LHCN-M2 (cell line): ENCODE measurements at regions not wholly inside any gene's neighbourhood (a gene's known extent, or its start where the extent isn't known, plus 50 kb on each side); places are given as distances from the start of the nearest gene placed in this dataset.

ENCODE experiments used
- DNase-seq: peaks from one replicate; pipeline ENCODE4 v3.0.0-alpha.2; 2012; ENCODE audit warnings: low read depth

DNA sequence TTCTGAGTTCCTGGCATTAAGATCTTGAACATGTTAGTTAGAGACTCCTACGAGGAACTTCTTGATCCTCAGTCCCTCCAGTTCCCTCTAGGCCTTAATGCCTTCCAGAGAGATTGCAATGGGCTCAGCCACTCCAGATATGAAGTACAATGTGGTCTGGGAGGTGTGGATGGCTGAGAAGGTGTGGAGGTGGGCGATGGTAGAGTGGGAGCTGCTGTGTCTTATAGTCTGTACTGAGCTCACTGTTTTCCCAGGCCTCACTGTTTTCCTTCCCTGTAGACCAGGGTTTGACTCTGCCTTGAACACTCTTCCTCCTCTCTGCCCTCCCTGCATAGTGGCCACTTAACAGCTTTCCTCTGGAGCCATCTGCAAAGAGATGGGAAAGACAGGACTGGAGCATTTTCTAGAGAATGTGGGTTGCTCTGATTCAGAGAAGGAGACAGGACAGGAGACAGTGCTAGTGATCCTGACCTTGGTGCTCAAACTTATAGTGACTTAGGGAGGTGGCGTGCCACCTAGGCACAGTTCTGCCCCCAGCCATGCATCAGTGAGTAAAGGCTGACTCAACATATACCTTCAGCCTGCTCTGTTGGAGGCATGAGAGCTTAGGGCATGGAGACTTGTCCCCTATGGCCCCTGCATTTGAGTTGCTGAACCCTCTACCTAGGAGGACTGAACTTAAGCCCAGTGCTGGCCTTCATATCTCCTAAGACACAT lies 129.7 kb downstream of the TDRD15 start:
- no peak for DNase-seq

DNA sequence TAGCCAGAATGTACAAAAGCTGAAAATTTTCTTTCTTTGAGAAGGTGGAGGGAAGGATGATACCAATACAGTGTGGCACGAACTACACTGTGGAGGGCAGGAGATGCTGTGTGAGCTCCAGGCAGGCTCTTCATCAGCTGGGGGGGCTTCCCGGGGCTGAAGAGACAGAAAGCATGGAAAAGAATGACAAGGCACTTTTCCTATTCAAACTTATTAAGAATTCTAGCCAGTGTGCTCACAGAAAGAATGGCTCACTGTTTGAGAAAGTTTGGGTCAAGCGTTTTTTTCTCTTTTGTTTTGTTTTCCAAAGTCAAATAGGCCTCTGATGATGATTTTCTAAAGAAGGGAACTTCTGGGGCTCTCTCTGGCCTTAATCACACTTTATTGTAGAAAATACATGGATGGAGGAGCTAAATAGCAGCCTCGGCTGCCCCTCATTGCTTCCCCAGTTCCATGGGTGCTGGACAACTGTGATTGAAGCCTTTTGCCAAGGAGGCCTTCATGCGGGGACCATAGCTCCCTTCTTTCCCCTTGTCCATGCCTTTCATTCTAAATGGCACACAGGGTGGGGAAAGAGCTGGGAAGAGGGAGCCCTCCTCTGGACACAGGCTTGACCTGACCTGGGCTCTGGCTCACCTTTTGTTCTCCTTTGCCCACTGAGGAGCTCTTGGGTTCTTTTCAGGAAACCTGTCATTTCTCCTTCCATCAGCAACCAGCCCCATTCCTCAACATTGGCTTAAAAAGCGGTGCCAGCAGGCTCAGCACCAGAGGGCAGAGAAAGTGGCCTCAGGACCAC lies 130.6 kb downstream of the TDRD15 start:
- DNase-seq: no peak

DNA sequence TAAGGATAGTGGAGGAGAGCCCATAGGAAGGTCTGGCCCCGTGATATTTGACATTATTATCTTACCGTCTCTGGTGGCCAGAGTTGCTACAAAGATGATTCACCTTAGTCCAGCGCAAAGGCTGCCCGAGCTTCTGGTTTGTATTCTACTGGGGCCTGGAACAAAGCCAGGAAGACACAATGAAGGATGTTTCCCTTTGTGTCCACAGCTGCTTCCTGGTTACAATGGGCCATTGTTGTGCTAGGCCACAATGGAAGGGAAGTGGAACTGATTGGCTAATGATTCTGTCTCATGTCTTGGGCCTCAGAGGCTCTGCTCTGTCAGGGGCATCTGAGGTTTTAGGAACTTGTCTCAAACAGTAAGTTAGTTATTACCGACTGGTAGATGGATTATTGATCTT lies 132.2 kb downstream of the TDRD15 start:
- DNase-seq: no peak

DNA sequence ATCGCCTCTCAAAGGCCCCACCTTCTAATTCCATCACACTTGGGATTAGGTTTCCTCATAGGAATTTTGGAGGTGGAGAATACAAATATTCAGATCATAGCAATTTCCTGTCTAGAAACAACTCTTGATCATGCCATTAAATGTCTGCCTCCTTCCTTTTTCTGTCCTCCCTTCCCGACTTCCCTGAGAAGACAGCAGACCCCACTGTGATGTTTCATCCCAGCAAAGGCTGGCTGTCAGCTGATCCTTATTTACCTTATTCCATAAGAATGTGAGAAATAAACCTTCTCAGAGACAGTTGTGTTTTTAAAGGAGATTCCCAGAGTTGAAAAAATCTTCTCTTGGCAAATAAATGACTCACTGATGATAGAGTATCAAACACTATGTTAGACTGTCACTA lies 133.9 kb downstream of the TDRD15 start:
- no peak for DNase-seq

DNA sequence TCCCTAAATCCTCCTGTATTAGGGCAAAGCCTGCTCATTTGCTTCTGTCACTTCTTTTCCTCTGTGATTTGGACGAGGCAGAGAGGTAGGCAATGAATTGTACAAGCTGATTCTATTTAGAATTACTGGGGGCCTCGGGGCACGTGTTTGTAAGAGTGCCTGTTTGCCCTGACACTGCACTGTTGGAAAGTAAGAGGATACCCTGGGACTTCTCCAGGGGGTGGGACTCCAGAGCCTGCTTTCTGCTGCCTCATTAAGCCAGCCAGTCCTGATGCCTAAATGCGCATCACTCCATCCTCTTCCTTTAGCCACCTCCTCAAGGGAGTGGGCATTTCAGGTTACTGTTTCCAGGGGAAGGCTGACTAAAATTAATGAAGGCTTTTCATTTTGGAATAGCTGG lies 134.3 kb downstream of the TDRD15 start:
- no peak for DNase-seq

DNA sequence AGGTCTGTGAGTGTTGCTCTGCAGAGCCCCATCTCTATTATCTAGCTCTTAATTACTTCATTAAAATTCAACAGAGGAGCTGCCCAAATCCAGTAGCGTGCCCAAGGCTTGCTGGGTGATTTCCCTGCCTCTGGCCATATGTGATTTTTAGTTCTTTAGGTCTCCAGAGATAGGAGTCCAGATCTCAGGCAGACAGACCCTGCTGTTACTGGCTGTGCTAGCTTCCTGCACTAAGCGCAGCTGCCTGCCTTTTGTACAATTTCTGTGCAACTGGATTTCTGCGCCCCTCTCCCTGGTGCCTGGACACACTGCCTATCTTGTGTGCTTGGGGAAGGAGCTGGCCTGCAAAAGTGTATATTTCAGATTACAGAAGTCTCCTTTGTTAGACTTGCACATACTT lies 136.5 kb downstream of the TDRD15 start:
- no peak for DNase-seq

DNA sequence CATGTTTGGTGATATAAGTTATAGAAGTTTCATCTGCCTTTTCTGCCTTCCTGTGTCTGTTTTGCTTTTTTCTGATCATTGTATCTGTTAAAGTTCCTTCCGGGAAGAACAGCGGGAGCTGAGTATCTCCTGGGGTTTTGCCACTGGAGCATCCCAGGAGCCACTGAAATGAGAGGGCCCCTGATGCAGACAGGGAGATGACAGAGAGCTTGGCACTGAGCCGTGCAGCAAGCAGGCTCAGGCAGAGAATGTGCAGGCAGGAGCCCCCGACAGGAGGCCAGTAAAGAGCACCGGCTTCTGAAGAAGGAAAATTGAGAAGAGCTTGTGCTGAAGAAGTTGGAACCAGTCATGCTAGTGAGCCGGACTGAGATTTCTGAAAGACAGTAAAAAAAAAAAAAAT lies 137.8 kb downstream of the TDRD15 start:
- no peak for DNase-seq

DNA sequence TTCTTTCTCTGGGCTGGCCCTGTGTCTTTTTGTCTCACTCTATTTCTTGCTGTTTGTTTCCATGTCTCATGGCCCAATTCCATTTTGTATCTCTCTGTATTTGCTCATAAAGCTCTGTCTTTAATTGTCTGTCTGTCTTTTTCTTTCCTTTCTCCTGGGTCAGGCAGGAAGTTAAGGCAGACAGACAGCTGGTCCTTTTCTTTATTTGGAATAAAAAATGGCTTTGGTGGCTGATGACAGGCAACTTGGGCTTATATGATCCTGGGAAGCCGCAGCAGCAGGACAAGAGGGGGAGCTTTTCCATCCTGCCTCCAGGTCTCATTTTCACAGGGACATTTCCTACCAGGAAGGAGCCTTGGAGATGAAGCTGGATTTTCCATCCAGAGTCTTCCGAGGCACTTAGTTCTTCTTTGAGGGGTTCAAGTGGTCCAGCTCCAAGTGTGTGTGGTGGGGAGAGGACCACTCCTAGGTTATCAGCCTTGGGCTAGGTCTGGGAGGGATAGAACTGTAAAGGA lies 138.7 kb downstream of the TDRD15 start:
- DNase-seq: no peak

DNA sequence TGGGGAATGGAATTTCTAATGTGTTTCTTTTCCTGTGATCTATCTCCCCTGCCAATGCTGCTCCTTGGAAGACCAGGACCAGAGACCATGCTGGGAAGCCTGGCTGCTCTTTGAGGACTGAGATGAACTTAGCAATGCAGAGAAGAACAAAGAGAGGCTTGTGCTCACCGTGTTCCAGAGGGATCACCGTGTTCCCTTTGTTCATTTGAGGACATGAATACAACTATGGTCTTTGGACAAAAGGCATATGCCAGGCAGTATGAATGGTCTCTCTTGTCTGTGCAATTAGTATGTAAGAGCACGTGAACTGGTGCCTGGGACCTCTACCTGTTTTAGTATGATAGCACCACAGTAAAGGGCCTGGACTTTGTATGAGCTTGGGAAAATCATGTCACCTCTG lies 139.9 kb downstream of the TDRD15 start:
- DNase-seq: no peak

DNA sequence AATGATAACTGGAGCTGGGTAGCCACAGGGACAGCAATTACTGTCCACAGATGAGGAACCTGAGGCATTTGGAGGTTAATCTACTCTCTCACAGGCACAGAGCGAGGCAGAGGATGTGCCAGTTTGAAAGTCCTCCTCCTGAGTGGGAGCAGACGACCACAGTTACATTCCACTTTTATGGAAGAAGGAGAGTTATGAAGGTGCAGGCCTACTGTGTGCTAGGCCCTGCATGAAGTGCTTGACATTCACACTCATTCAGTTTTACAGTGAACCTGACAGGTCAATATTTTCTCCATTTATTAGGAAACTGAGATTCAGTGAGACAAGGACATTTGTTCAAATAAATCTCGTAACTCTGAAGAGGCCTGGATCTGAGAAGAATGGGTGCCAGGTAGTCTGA lies 142.0 kb downstream of the TDRD15 start:
- no peak for DNase-seq

DNA sequence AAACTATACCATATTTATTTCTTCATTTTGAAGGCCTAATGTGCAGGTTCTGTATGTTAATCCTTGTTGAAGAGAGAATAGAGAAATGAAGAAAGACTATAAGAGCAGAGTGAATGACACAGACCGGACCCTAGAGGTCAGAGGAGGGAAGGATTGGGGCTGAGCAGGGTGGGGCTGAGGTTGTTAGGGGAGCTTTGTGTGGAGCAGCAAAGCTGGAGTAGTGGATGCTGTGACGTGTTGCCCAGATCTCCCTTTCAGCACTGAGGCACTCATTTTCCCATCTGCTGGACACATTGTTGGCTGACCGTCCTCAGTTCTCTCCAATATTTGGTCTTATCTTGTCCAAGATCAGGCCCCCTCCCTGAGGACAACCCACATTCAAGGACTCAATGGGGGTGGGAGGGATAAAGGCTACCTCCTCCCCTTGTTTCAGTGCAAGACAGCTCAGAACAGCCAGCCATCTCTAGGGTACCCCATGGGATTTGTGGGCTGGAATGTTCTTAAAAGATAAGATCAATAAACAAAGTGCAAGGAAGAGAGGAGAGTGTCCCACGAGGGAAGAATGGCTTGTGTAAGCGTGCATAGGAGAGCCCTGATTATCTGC lies 143.6 kb downstream of the TDRD15 start:
- DNase-seq: no peak

DNA sequence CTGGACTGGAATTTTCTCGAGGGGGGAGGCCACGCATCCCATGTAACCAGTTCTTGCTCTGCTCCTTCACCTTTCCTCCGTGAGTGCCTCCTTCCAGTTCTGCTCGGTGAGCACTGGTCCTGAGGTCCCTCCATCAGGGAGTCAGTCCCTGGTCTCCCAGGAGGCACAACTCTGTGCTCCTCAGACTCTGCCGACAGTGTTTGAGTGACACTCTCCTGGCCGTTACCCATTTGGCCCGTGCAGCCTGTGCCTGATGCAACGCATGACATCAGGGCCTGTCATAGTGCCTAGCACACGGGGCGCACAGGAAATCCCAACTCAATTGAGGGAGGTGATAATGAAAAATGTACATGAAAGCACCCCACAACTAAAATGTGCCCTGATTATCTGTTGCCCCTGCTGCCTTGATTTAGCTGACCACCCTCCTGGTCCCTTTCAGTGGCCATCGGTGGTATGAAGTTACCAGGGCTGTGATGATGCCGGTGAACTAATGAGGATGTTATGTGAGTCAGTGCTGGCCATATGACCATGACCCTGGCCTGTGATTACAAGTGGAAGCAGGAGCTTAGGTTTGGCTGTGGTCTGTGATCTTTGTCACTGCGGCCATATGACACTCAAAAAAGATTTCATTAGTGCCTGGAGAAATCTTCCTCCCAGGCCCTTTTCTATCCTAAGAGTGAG lies 144.6 kb downstream of the TDRD15 start:
- no peak for DNase-seq

DNA sequence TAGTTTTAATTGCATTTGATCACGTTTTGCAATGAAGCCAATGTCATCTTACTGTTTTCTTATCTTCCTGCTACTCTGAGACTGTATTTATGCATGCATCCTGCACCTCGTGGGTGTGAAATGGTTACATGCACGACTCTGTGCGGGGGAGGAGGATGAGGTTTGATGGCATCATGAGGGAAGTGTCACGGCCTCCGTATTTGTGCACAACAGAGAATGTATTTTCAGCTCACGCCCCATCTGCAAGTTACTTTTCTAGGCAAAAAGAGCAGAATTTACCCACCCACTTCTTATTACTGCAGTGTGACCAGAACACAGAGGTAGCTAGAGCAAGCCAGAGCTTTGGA lies 145.1 kb downstream of the TDRD15 start:
- no peak for DNase-seq

DNA sequence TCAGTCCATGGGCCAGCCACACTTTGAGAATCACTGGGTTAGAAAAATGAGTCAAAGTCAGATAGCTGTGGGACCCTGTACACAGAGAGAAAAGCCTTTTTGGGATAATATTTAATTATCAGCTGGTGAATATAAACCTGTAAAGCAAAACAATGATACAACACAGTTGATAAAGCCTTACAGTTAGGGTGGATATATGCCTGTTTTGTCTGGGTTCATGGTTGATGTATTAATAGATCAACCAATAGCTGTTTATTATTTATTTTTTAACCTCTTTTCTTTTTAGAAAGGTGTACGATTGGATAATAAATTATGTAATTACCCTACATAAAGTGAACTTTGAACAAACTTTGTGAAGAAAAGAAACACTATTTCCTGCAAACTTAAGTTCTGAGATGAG lies 145.6 kb downstream of the TDRD15 start:
- DNase-seq: no peak

DNA sequence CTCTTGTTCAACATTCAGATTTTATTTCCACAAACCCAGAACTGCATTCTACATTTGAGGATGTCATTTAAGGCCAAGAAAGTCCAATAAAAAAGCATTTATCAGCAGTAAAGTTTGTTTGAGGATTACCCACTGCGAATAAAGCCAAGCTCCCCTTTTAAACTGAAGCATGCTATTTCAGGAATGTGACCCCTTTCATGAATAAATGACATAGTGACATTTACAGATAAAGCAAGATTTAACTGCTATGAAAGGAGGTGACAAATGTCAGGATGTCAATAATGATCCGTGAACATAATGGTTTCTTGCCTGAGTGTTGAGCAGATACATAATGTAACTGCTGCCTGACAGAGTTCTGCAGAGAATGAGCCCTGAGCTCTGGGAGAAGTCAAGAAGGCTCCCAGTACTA lies 146.3 kb downstream of the TDRD15 start:
- no peak for DNase-seq

DNA sequence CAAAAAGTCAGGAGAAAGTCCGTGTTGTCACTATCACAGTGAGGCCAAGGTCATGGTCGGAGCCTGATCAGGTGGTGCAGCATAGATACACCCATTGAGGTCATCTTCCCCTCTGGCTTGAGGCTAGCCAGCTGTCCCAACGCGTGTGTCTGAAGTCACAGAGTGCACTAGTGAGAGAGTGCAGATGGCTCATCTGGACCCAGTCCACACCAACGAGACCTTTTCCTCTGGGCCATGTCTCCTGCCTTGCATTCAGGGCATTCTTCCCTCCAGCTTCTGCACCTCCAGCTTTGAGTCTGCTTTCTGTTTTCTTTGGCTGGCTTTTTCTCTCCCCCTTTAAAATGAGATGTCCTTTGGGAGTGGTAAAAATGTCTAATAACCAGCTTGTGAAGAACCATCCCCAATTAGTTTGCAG lies 146.9 kb downstream of the TDRD15 start:
- no peak for DNase-seq

DNA sequence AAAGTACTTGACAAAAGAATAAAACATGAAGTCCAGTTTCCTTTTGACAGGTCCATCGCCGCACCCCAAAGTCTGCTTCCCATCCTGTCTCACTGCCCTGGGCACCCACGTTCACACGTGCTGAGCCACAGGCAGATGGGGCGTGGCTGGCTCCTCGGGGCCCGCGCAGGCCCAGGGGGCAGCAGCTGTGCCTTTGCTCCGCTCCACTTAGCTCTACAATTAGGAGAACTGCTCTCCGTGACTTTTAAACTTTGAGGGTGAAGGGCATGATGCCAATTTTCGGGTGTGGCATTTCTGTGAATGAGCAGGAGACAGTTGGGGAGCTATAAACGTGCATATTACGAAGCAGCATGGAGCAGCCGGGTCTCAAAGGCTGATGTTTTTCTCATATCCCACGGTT lies 152.4 kb downstream of the TDRD15 start:
- no peak for DNase-seq

DNA sequence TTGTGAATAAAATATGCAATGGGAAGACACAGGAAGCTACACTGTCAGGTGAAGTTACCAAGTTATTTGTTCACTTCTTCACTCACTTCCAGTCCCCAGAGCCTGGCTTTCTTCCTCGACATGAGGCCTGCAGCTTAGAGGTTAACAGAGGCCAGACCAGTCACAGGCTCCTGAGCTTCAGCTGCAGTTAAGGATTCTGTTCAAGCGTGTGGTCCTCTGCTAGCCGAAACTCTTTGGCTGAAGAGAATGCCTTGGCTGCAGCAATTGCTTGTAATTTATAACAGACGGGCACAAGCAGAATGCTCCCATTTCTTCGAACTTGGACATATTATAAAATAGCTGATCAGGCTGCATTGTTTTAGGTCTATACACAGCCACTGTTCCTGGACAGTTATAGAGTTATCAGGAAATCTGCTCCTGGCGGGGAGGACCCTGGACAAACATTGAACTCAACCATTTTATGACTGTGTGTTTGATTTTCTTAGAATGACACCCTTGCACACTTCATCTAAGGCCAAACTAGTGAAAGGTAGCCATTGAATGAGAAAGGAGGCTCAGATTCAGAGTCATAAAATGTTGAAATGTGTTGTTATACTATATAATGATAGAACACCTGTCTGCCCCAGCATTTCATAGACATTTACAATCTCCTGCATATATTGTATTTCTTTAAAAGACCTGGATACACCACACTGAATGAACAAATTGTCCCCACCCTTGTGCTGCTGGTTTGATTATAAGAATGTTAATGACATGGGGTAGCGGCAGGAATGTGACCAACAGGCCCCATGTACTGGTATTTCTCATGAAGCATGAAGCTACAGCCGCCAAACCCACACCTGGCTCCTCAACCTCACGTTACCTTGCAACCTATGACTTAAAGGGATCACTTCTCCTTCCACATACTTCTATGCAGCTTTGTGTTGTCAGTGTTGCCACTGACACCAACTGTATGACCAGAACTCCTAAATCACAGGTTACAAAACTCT lies 153.6 kb downstream of the TDRD15 start:
- no peak for DNase-seq

DNA sequence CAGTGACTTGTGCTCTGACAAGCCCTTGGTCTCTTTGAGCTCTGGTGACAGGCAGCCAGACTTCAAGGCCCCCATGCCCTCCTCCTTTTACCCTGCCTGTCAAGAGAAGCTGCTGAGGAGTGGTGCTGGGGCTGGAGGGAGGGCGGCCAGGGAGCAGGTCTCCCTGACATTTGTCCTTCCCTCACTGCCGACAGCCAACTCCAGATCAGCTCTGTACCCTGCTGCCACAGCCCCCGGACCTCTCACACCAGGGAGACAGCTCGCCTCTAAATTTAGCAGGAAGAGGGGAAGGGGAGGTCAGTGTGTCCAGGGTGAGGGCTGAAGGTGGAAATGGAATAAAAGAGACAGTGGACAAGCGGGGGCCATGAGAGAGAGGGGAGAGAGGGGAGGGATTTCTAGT lies 155.8 kb downstream of the TDRD15 start:
- no peak for DNase-seq

DNA sequence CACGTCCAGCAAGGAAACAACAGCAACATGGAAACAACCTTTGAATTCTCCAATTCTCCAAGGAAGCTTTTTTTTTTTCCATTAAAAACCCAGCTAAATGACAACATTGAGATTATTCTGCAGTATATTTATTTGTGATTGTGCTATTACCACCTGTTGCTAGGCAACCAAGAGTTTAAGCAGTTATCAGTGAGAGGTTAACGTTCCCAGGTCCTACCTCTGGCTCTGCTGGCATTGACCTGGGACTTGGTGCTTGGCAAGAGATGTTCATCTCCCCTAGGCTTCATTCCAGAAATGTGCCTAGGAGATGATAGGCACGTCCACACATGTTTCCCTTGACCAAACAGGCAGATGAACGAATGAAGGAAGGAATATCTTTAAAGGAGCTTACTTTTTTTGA lies 157.0 kb downstream of the TDRD15 start:
- no peak for DNase-seq

DNA sequence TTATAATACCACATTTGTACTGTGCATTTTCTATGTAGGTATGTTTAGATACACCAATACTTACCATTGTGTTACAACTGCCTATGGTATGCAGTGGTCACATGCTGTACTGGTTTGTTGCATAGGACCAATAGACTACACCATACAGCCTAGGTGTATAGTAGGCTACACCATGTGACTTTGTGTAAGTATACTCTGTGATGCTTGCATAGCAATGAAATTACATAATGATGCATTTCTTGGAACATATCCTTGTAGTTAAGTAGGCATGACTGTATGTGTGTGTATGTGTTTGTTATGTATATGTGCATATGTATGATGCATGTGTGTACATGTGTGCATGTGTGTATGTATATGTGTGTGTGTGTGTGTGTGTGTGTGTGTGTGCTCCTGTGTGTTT lies 157.6 kb downstream of the TDRD15 start:
- DNase-seq: no peak
